H9 (cell line): ENCODE measurements at regions not wholly inside any gene's neighbourhood (a gene's known extent, or its start where the extent isn't known, plus 50 kb on each side); places are given as distances from the start of the nearest gene placed in this dataset.

ENCODE experiments used
- DNase-seq: peaks from one replicate; pipeline ENCODE4 v3.0.0-alpha.2; 2017
- H2AFZ ChIP-seq: one replicate; pipeline ENCODE4 v1.6.1; 2013; ENCODE audit warnings: mild to moderate bottlenecking, low read length, control low read depth, moderate library complexity
- H2AK5ac ChIP-seq: 2 replicates; pipeline ENCODE4 v1.6.1; 2013; ENCODE audit warnings: low read length, control low read depth, mixed read lengths; ENCODE audit not compliant: insufficient read length
- H2BK120ac ChIP-seq: one replicate; pipeline ENCODE4 v1.6.1; 2013; ENCODE audit warnings: low read depth, mild to moderate bottlenecking, low read length, control low read depth, inconsistent platforms; ENCODE audit not compliant: poor library complexity, severe bottlenecking
- H2BK12ac ChIP-seq: 2 replicates; pipeline ENCODE4 v1.6.1; 2013; ENCODE audit warnings: low read length, control low read depth, mixed read lengths, low read depth; ENCODE audit not compliant: insufficient read length
- H2BK15ac ChIP-seq: 2 replicates; pipeline ENCODE4 v1.6.1; 2013; ENCODE audit warnings: low read depth, low read length, control low read depth
- H2BK20ac ChIP-seq: one replicate; pipeline ENCODE4 v1.6.1; 2013; ENCODE audit warnings: low read depth, mild to moderate bottlenecking, low read length, control low read depth, inconsistent platforms; ENCODE audit not compliant: poor library complexity, severe bottlenecking
- H2BK5ac ChIP-seq: 2 replicates; pipeline ENCODE4 v1.6.1; 2013; ENCODE audit warnings: low read length, control low read depth, mixed read lengths; ENCODE audit not compliant: insufficient read length
- H3K14ac ChIP-seq: 2 replicates; pipeline ENCODE4 v1.6.1; 2013; ENCODE audit warnings: low read length, control low read depth; ENCODE audit not compliant: insufficient read depth
- H3K18ac ChIP-seq: 2 replicates; pipeline ENCODE4 v1.6.1; 2013; ENCODE audit warnings: low read depth, mild to moderate bottlenecking, mixed read lengths, low read length, control low read depth; ENCODE audit not compliant: insufficient read length
- H3K23ac ChIP-seq: 2 replicates; pipeline ENCODE4 v1.6.1; 2013; ENCODE audit warnings: low read length, control low read depth, mixed read lengths, low read depth; ENCODE audit not compliant: insufficient read length
- H3K23me2 ChIP-seq: 2 replicates; pipeline ENCODE4 v1.6.1; 2013; ENCODE audit warnings: low read depth, mild to moderate bottlenecking, mixed read lengths, low read length, control low read depth; ENCODE audit not compliant: insufficient read length, poor library complexity, severe bottlenecking
- H3K27ac ChIP-seq: 2 replicates; pipeline ENCODE4 v1.5.1; 2013; ENCODE audit warnings: low read length, control low read depth, mixed read lengths, low read depth; ENCODE audit not compliant: insufficient read length
- H3K27me3 ChIP-seq: 2 replicates; pipeline ENCODE4 v1.6.1; 2013; ENCODE audit warnings: low read length, control low read depth, inconsistent platforms; ENCODE audit not compliant: insufficient read depth
- H3K4ac ChIP-seq: 2 replicates; pipeline ENCODE4 v1.6.1; 2013; ENCODE audit warnings: low read depth, mild to moderate bottlenecking, control low read depth, inconsistent platforms, low read length, moderate library complexity
- H3K4me1 ChIP-seq: 2 replicates; pipeline ENCODE4 v1.6.1; 2013; ENCODE audit warnings: low read length, control low read depth, inconsistent platforms; ENCODE audit not compliant: insufficient read depth
- H3K4me2 ChIP-seq: 2 replicates; pipeline ENCODE4 v1.6.1; 2013; ENCODE audit warnings: low read length, control low read depth, mixed read lengths; ENCODE audit not compliant: insufficient read length, insufficient read depth
- H3K56ac ChIP-seq: 2 replicates; pipeline ENCODE4 v1.6.1; 2013; ENCODE audit warnings: low read depth, mild to moderate bottlenecking, mixed read lengths, low read length, control low read depth; ENCODE audit not compliant: insufficient read length
- H3K79me1 ChIP-seq: 2 replicates; pipeline ENCODE4 v1.6.1; 2013; ENCODE audit warnings: low read depth, mild to moderate bottlenecking, moderate library complexity, low read length, control low read depth, inconsistent platforms; ENCODE audit not compliant: insufficient read depth, poor library complexity, severe bottlenecking
- H3K79me2 ChIP-seq: 2 replicates; pipeline ENCODE4 v1.6.1; 2013; ENCODE audit warnings: low read length, control low read depth, inconsistent platforms; ENCODE audit not compliant: insufficient read depth
- H3K9ac ChIP-seq: 2 replicates; pipeline ENCODE4 v1.6.1; 2013; ENCODE audit warnings: low read length, control low read depth, mixed read lengths; ENCODE audit not compliant: insufficient read length; ENCODE audit errors: extremely low read depth
- H3K9me3 ChIP-seq: one replicate; pipeline ENCODE4 v1.6.1; 2013; ENCODE audit warnings: low read depth, low read length, inconsistent platforms; ENCODE audit not compliant: control insufficient read depth
- H3T11ph ChIP-seq: one replicate; pipeline ENCODE4 v1.6.1; 2013; ENCODE audit warnings: mild to moderate bottlenecking, low read length, control low read depth, inconsistent platforms
- H4K20me1 ChIP-seq: one replicate; pipeline ENCODE4 v1.6.1; 2013; ENCODE audit not compliant: control insufficient read depth, insufficient read length, insufficient read depth
- H4K5ac ChIP-seq: 2 replicates; pipeline ENCODE4 v1.6.1; 2013; ENCODE audit warnings: low read depth, mild to moderate bottlenecking, mixed read lengths, low read length, control low read depth; ENCODE audit not compliant: insufficient read length
- H4K8ac ChIP-seq: replicated peaks from 2 replicates; pipeline ENCODE4 v1.6.1; 2013; ENCODE audit warnings: low read length, control low read depth, mixed read lengths, low read depth; ENCODE audit not compliant: insufficient read length
- H4K91ac ChIP-seq: 2 replicates; pipeline ENCODE4 v1.6.1; 2013; ENCODE audit warnings: low read depth, mild to moderate bottlenecking, moderate library complexity, mixed read lengths, low read length, control low read depth; ENCODE audit not compliant: insufficient read length
- H3K27ac Mint-ChIP-seq, 3 experiments: 2 replicates in 2 of 3; 3 replicates in 1 of 3; pipeline ENCODE4 v1.8.0; 2020 to 2021; ENCODE audit warnings: mixed read lengths in 3 of 3, mild to moderate bottlenecking in 1 of 3, moderate library complexity in 1 of 3
- H3K27me3 Mint-ChIP-seq: 2 replicates; pipeline ENCODE4 v1.8.0; 2021; ENCODE audit warnings: low read depth, mild to moderate bottlenecking, moderate library complexity, mixed read lengths
- H3K36me3 Mint-ChIP-seq, 3 experiments: 2 replicates in 2 of 3; 3 replicates in 1 of 3; pipeline ENCODE4 v1.8.0; 2020 to 2021; ENCODE audit warnings: low read depth in 3 of 3, mixed read lengths in 3 of 3; ENCODE audit not compliant: insufficient read depth in 1 of 3
- H3K4me1 Mint-ChIP-seq, 2 experiments: 2 replicates each; pipeline ENCODE4 v1.8.0; 2020; ENCODE audit warnings: mixed read lengths in 2 of 2
- H3K4me3 Mint-ChIP-seq, 2 experiments: 2 replicates in 1 of 2; 3 replicates in 1 of 2; pipeline ENCODE4 v1.8.0; 2020 to 2021; ENCODE audit warnings: mild to moderate bottlenecking in 2 of 2, mixed read lengths in 2 of 2, moderate library complexity in 1 of 2
- H3K9me3 Mint-ChIP-seq, 2 experiments: 2 replicates in 1 of 2; 3 replicates in 1 of 2; pipeline ENCODE4 v1.8.0; 2020; ENCODE audit warnings: mild to moderate bottlenecking in 2 of 2, mixed read lengths in 2 of 2, moderate library complexity in 1 of 2
- WGBS: extraction: QIAGEN DNeasy Blood & Tissue Kit; methylation state at CpG from one replicate; pipeline ENCODE4 v1.1.7; 2013; ENCODE audit warnings: missing lambda C conversion rate, low lambda C conversion rate, mixed read lengths; ENCODE audit not compliant: insufficient read length; ENCODE audit errors: extremely low coverage; 5-methylcytosine and 5-hydroxymethylcytosine counted together
- TF ChIP-seq, protein P1 (sequence below): fragments of 200-600 bp; sonication (generic); conservative IDR thresholded peaks from 3 replicates; pipeline ENCODE4 v1.8.0; 2021; ENCODE audit warnings: antibody characterized with exemption, mild to moderate bottlenecking

DNA sequence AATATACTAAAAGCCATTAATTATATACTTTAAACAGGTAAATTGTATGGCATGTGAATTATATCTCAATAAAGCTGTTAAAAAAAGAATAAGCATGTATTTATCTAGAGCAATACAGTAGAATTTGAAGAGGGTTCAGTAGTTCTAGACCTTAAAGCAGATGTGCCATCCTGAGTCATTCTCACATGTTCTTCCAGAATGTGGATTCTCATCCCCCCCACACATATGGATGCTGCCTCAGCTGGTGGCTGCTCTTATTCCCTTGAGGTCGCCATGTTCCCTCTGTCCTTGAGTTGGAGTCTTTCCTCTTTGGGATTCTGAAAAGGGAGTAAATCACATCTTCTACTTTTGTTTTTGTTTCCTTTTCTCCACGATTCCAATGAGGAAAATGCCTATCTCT is 321.3 kb downstream of the AEBP2 start:
- H3K9me3 ChIP-seq: no peaks in the 10 kb centered on the region
- no peak overlapping the region for H2BK20ac ChIP-seq
- no peak overlapping the region for H2AFZ ChIP-seq
- no peak overlapping the region for H3K56ac ChIP-seq
- H3K23me2 ChIP-seq: no peaks in the 10 kb centered on the region
- H3T11ph ChIP-seq: no peak overlapping the region
- H3K14ac ChIP-seq: no peak overlapping the region
- Mint-ChIP-seq H3K27ac (no peak overlapping the region), H3K27me3 (no peaks in the 10 kb centered on the region), H3K36me3 (no peaks in the 10 kb centered on the region), H3K4me1 (peaks cover 0 to 2% of the 10 kb centered on the region in 2 experiments; a peak in 1 of 4 replicates), H3K9me3 (no peaks in the 10 kb centered on the region), H3K4me3 (no peak overlapping the region)
- no peak overlapping the region for H2BK120ac ChIP-seq
- H2BK12ac ChIP-seq: no peak overlapping the region
- H3K79me2 ChIP-seq: no peaks in the 10 kb centered on the region
- H4K91ac ChIP-seq: no peak overlapping the region
- H3K27me3 ChIP-seq: no peaks in the 10 kb centered on the region
- H2BK5ac ChIP-seq: no peak overlapping the region
- H3K4me1 ChIP-seq: no peaks in the 10 kb centered on the region
- H2AK5ac ChIP-seq: no peak overlapping the region
- H4K20me1 ChIP-seq: no peaks in the 10 kb centered on the region
- H3K4ac ChIP-seq: no peak overlapping the region
- H3K9ac ChIP-seq: no peak overlapping the region
- no peak overlapping the region for H2BK15ac ChIP-seq
- H4K5ac ChIP-seq: no peak overlapping the region
- no peak overlapping the region for H3K18ac ChIP-seq
- DNase-seq: no peak
- no peak overlapping the region for H3K23ac ChIP-seq
- no peak overlapping the region for H3K27ac ChIP-seq
- H3K4me2 ChIP-seq: no peak overlapping the region
- TF ChIP-seq, protein P1, sequence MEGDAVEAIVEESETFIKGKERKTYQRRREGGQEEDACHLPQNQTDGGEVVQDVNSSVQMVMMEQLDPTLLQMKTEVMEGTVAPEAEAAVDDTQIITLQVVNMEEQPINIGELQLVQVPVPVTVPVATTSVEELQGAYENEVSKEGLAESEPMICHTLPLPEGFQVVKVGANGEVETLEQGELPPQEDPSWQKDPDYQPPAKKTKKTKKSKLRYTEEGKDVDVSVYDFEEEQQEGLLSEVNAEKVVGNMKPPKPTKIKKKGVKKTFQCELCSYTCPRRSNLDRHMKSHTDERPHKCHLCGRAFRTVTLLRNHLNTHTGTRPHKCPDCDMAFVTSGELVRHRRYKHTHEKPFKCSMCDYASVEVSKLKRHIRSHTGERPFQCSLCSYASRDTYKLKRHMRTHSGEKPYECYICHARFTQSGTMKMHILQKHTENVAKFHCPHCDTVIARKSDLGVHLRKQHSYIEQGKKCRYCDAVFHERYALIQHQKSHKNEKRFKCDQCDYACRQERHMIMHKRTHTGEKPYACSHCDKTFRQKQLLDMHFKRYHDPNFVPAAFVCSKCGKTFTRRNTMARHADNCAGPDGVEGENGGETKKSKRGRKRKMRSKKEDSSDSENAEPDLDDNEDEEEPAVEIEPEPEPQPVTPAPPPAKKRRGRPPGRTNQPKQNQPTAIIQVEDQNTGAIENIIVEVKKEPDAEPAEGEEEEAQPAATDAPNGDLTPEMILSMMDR: no peak
- H3K79me1 ChIP-seq: no peaks in the 10 kb centered on the region
- WGBS: no CpG with 5 or more reads among the region's 2 CpGs
- H4K8ac ChIP-seq: no peak overlapping the region
